ENCODE measurements at regions not wholly inside any gene's neighbourhood (a gene's known extent, or its start where the extent isn't known, plus 50 kb on each side); places are given as distances from the start of the nearest gene placed in this dataset.

DNA sequence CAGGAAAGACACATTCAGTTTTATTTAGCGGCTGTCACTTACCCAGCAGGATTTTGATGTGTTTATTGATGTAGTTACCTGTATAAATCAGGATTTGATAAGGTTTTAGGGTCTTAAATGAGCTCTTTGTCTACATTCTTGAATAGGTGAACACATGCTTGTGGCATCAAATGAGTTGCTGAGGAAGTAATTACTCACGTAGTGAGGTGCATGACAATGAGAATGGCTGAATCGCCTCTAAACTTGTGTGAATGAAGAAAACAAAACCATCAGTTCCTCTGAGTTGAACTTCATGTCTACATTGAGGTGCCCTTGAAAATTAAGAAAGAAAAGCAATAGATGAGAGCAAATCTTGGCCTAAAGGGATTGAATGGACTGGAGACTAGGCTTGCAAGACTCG is 245.6 kb upstream of the SATB1 start:
- H3K9me3 ChIP-seq (ENCODE audit: control insufficient read depth, insufficient read depth, low read length), result peaks cover 3% of the 10 kb centered on the region; the same call in 1 of the 2 replicates
- no peak overlapping the region for H3K27ac ChIP-seq (ENCODE audit: low read depth, low read length)
- ChIA-PET CTCF (no interaction called here), POLR2A (no interaction called here)
- H3K27me3 ChIP-seq (ENCODE audit: control insufficient read depth, insufficient read depth, low read length), result no peaks in the 10 kb centered on the region
- no peak for DNase-seq (ENCODE audit: low read depth, low spot score)
- H3K4me3 ChIP-seq (ENCODE audit: low read depth, low read length), result no peak overlapping the region
- TF ChIP-seq, protein P1, sequence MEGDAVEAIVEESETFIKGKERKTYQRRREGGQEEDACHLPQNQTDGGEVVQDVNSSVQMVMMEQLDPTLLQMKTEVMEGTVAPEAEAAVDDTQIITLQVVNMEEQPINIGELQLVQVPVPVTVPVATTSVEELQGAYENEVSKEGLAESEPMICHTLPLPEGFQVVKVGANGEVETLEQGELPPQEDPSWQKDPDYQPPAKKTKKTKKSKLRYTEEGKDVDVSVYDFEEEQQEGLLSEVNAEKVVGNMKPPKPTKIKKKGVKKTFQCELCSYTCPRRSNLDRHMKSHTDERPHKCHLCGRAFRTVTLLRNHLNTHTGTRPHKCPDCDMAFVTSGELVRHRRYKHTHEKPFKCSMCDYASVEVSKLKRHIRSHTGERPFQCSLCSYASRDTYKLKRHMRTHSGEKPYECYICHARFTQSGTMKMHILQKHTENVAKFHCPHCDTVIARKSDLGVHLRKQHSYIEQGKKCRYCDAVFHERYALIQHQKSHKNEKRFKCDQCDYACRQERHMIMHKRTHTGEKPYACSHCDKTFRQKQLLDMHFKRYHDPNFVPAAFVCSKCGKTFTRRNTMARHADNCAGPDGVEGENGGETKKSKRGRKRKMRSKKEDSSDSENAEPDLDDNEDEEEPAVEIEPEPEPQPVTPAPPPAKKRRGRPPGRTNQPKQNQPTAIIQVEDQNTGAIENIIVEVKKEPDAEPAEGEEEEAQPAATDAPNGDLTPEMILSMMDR (IDR thresholded peaks at IDR 0.05; ENCODE audit: low read depth, low read length), result no peak

DNA sequence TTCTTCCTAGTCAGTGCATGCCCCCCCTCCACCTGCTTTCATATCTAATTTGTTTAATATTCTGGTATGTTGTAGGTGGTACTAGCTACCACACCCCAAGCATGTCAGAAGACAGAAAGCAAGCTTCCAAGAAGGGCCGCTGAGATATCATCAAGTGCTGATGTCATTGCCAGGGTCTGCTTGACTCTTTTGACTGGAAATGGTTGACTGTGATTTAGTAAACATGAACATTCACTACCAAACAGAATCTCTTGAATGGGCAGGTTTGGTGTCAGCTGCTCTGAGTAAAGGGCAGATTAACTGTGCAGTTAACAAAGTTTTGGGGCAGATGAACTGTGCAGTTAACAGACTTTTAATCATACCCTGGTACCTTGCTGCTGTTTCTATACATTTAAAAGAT is 244.2 kb upstream of the SATB1 start:
- no peak overlapping the region for H3K4me3 ChIP-seq (ENCODE audit: low read depth, low read length)
- H3K27ac ChIP-seq (ENCODE audit: low read depth, low read length), result no peak overlapping the region
- ChIA-PET CTCF (no interaction called here), POLR2A (no interaction called here)
- TF ChIP-seq, protein P1 (IDR thresholded peaks at IDR 0.05; ENCODE audit: low read depth, low read length), result no peak
- no peaks in the 10 kb centered on the region for H3K27me3 ChIP-seq (ENCODE audit: control insufficient read depth, insufficient read depth, low read length)
- no peak for DNase-seq (ENCODE audit: low read depth, low spot score)
- peaks cover 3% of the 10 kb centered on the region; the same call in 1 of the 2 replicates for H3K9me3 ChIP-seq (ENCODE audit: control insufficient read depth, insufficient read depth, low read length)

DNA sequence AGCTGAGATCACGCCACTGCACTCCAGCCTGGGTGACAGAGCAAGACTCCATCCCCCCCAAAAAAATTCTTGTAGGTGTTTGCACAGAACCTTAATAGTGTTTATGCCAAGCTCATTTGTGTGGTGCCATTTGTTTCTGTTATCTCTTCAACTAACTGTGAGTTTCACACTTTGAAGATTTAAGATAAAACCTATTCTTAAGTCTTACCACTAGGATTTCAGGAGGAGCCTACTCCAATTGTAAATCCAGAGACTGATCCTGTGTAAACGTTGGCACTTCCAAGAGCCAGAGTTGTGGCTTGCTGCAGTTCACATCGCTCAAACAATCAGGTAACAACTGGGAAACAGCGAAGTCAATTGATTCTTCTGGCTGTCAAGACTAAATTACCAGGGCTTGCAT is 242.4 kb upstream of the SATB1 start:
- no peaks in the 10 kb centered on the region for H3K27me3 ChIP-seq (ENCODE audit: control insufficient read depth, insufficient read depth, low read length)
- H3K9me3 ChIP-seq (ENCODE audit: control insufficient read depth, insufficient read depth, low read length), result peaks cover 3% of the 10 kb centered on the region; the same call in 1 of the 2 replicates
- ChIA-PET CTCF (no interaction called here), POLR2A (no interaction called here)
- no peak for DNase-seq (ENCODE audit: low read depth, low spot score)
- TF ChIP-seq, protein P1 (IDR thresholded peaks at IDR 0.05; ENCODE audit: low read depth, low read length), result no peak
- no peak overlapping the region for H3K27ac ChIP-seq (ENCODE audit: low read depth, low read length)
- no peak overlapping the region for H3K4me3 ChIP-seq (ENCODE audit: low read depth, low read length)

DNA sequence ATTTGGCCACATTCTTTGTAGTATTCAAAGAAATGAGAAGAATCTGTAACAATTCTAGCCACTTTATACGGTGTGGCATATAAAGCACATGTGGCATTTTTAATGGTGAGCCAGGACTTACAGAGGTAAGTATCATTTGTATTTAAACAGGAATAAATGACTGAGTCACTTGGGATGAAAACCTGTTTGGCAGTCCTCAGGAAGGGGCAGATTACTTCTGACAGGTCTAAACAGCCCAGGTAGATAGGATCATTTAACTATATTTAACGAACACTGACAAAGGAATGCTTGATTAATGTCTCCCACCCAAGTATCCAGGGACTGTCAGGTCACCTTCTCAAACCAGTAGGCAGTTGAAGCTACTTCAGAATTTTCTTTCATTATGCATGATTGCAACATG is 241.5 kb upstream of the SATB1 start:
- Histone ChIP-seq H3K4me3 (ENCODE audit: low read depth, low read length) (no peak overlapping the region), H3K9me3 (ENCODE audit: control insufficient read depth, insufficient read depth, low read length) (peaks cover 3% of the 10 kb centered on the region; the same call in 1 of the 2 replicates), H3K27me3 (ENCODE audit: control insufficient read depth, insufficient read depth, low read length) (no peaks in the 10 kb centered on the region), H3K27ac (ENCODE audit: low read depth, low read length) (no peak overlapping the region)
- ChIA-PET POLR2A (no interaction called here), CTCF (no interaction called here)
- TF ChIP-seq, protein P1 (IDR thresholded peaks at IDR 0.05; ENCODE audit: low read depth, low read length), result no peak
- no peak for DNase-seq (ENCODE audit: low read depth, low spot score)

DNA sequence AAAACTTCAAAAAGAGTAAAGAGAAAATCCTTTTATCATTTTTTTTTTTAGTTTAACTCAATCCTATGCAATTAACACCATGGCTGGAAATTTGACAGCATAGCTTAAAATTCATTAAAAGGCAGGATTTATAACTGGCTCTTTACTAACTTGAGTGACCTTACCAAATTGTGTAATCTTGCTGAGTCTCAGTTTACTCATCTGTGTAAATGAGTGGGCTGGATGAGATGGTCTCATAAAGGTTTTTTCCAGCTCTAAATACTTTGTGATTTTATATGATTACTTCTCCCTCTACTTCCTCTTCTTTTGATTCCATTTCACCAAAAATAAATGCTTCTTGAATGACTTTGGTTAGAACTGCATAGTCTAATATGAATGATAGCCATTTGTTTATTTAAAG is 234.9 kb upstream of the SATB1 start:
- Histone ChIP-seq H3K9me3 (ENCODE audit: control insufficient read depth, insufficient read depth, low read length) (peaks cover 7% of the 10 kb centered on the region; the same call in 1 of the 2 replicates), H3K27me3 (ENCODE audit: control insufficient read depth, insufficient read depth, low read length) (no peaks in the 10 kb centered on the region), H3K27ac (ENCODE audit: low read depth, low read length) (no peak overlapping the region), H3K4me3 (ENCODE audit: low read depth, low read length) (no peak overlapping the region)
- TF ChIP-seq, protein P1 (IDR thresholded peaks at IDR 0.05; ENCODE audit: low read depth, low read length), result no peak
- ChIA-PET CTCF (no interaction called here), POLR2A (no interaction called here)
- DNase-seq (ENCODE audit: low read depth, low spot score), result no peak

All from AG04450 (cell line).